RWPE2 (cell line): ENCODE measurements at regions not wholly inside any gene's neighbourhood (a gene's known extent, or its start where the extent isn't known, plus 50 kb on each side); places are given as distances from the start of the nearest gene placed in this dataset.

Experiments
- ATAC-seq: fragments of 200-7000 bp; cut with Tn5 transposase; 3 replicates; pipeline ENCODE4 v1.9.1; 2021; ENCODE audit warnings: low read depth
- DNase-seq: peaks from one replicate; pipeline ENCODE4 v3.0.0-alpha.2; 2020; ENCODE audit warnings: low spot score
- H3K27ac ChIP-seq: fragments of 450-650 bp; 2 replicates; pipeline ENCODE4 v1.5.1; 2017; ENCODE audit warnings: mild to moderate bottlenecking; ENCODE audit not compliant: poor library complexity, severe bottlenecking
- H3K27me3 ChIP-seq: fragments of 250-450 bp; sonication (Bioruptor Pico); 2 replicates; pipeline ENCODE4 v1.5.1; 2021; ENCODE audit warnings: mild to moderate bottlenecking, moderate library complexity; ENCODE audit not compliant: insufficient read depth, poor library complexity, severe bottlenecking
- H3K36me3 ChIP-seq: fragments of 250-450 bp; sonication (Bioruptor Pico); 2 replicates; pipeline ENCODE4 v1.5.1; 2020; ENCODE audit warnings: low read depth, mild to moderate bottlenecking, moderate library complexity
- H3K4me1 ChIP-seq: fragments of 250-450 bp; sonication (Bioruptor Pico); 2 replicates; pipeline ENCODE4 v1.5.1; 2021; ENCODE audit warnings: mild to moderate bottlenecking, moderate library complexity; ENCODE audit not compliant: insufficient read depth, poor library complexity, severe bottlenecking
- H3K4me3 ChIP-seq: fragments of 250-450 bp; sonication (Bioruptor Pico); 2 replicates; pipeline ENCODE4 v1.5.1; 2021; ENCODE audit warnings: mild to moderate bottlenecking, moderate library complexity; ENCODE audit not compliant: severe bottlenecking
- H3K9me3 ChIP-seq: fragments of 250-450 bp; sonication (Bioruptor Pico); 2 replicates; pipeline ENCODE4 v1.5.1; 2021; ENCODE audit warnings: mild to moderate bottlenecking, moderate library complexity; ENCODE audit not compliant: severe bottlenecking
- TF ChIP-seq, protein P1 (sequence below): fragments of 450-650 bp; IDR thresholded peaks from one replicate; pipeline ENCODE4 v1.5.1; 2017; ENCODE audit warnings: mild to moderate bottlenecking, moderate library complexity; ENCODE audit not compliant: poor library complexity, severe bottlenecking

- Histone ChIP-seq H3K4me1 (no peaks in the 10 kb centered on the region), H3K27ac (no peak overlapping the region), H3K9me3 (no peaks in the 10 kb centered on the region), H3K36me3 (no peaks in the 10 kb centered on the region), H3K27me3 (no peaks in the 10 kb centered on the region), H3K4me3 (no peak overlapping the region)
- no peak for DNase-seq
- no peak for ATAC-seq
- TF ChIP-seq, protein P1, sequence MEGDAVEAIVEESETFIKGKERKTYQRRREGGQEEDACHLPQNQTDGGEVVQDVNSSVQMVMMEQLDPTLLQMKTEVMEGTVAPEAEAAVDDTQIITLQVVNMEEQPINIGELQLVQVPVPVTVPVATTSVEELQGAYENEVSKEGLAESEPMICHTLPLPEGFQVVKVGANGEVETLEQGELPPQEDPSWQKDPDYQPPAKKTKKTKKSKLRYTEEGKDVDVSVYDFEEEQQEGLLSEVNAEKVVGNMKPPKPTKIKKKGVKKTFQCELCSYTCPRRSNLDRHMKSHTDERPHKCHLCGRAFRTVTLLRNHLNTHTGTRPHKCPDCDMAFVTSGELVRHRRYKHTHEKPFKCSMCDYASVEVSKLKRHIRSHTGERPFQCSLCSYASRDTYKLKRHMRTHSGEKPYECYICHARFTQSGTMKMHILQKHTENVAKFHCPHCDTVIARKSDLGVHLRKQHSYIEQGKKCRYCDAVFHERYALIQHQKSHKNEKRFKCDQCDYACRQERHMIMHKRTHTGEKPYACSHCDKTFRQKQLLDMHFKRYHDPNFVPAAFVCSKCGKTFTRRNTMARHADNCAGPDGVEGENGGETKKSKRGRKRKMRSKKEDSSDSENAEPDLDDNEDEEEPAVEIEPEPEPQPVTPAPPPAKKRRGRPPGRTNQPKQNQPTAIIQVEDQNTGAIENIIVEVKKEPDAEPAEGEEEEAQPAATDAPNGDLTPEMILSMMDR = no peak
Observed at GRCh38 chr6:102562713-102563112, 1169.2 kb downstream of the GRIK2 start.

DNA sequence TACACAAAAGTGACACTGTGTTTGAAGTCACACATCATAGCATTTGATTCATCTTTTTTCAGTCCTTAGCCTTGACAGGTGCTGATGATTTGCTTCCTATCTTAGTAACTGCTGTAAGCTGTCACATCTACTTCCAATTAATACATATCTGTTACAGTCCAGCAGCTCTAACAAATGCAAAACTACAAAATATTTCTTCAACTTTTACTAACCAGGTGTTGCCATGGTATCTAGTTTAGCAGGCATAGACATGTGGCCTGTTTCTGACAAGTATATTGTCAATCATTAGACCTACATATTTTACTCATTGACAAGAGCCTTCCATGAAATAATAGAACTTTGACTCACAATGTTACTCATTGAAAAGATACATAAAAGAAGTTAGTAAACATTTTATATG is 1159.7 kb downstream of the GRIK2 start:
- H3K36me3 ChIP-seq = no peaks in the 10 kb centered on the region
- no peaks in the 10 kb centered on the region for H3K27me3 ChIP-seq
- H3K4me1 ChIP-seq = peaks cover 11% of the 10 kb centered on the region
- ATAC-seq = peak; percentile 51; the same call in 2 of the 3 replicates
- DNase-seq = no peak
- TF ChIP-seq, protein P1 = no peak
- no peak overlapping the region for H3K27ac ChIP-seq
- no peak overlapping the region for H3K4me3 ChIP-seq
- H3K9me3 ChIP-seq = no peaks in the 10 kb centered on the region

- H3K4me1 ChIP-seq = peaks cover 11% of the 10 kb centered on the region
- no peaks in the 10 kb centered on the region for H3K9me3 ChIP-seq
- no peaks in the 10 kb centered on the region for H3K27me3 ChIP-seq
- TF ChIP-seq, protein P1 = no peak
- ATAC-seq (peak; percentile 44; the same call in 2 of the 3 replicates), DNase-seq (no peak)
- no peaks in the 10 kb centered on the region for H3K36me3 ChIP-seq
- no peak overlapping the region for H3K4me3 ChIP-seq
- peak overlapping the region; percentile 25 for H3K27ac ChIP-seq
Observed at GRCh38 chr6:102549221-102549874, 1155.8 kb downstream of the GRIK2 start.

- DNase-seq = no peak
- TF ChIP-seq, protein P1 = no peak
- H3K4me1 ChIP-seq = no peaks in the 10 kb centered on the region
- no peaks in the 10 kb centered on the region for H3K9me3 ChIP-seq
- no peak for ATAC-seq
- no peaks in the 10 kb centered on the region for H3K36me3 ChIP-seq
- H3K27me3 ChIP-seq = no peaks in the 10 kb centered on the region
- no peak overlapping the region for H3K4me3 ChIP-seq
- no peak overlapping the region for H3K27ac ChIP-seq
Observed at GRCh38 chr6:102525336-102525735, 1131.8 kb downstream of the GRIK2 start.

DNA sequence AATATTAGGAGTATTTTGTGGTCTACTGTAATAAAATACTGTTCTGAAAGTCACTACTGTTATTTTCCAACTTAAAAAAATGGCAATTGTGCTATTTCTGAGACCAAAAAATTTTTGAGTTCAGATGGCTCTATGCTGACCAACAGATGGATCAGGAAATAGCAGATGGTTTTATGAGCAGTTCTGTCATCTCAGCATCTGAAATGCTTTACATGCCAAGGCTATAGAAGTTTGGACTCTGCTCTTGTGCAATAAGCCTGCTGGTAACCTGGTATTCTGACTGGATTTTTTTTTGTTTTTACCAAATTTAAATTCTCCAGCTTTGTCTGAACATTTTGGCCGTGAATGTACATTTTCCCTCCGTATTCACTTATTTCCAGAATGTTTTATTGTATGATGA is 1127.5 kb downstream of the GRIK2 start:
- H3K9me3 ChIP-seq = no peaks in the 10 kb centered on the region
- DNase-seq (no peak), ATAC-seq (no peak)
- H3K27ac ChIP-seq = no peak overlapping the region
- H3K36me3 ChIP-seq = no peaks in the 10 kb centered on the region
- peaks cover 3% of the 10 kb centered on the region for H3K27me3 ChIP-seq
- TF ChIP-seq, protein P1 = no peak
- H3K4me3 ChIP-seq = no peak overlapping the region
- H3K4me1 ChIP-seq = no peaks in the 10 kb centered on the region
